CD4-positive, alpha-beta T cell (primary cell): ENCODE measurements at regions not wholly inside any gene's neighbourhood (a gene's known extent, or its start where the extent isn't known, plus 50 kb on each side); places are given as distances from the start of the nearest gene placed in this dataset.

Experiments
- ATAC-seq: fragments of 200-7000 bp; cut with Tn5 transposase; one replicate; pipeline ENCODE4 v1.10.0; 2022; ENCODE audit warnings: mild to moderate bottlenecking; ENCODE audit not compliant: poor library complexity
- CTCF ChIA-PET: fragments of 350-600 bp; sonication (Branson Sonifier 250); formaldehyde crosslinking; loops from one replicate; lab custom pipeline; 2021; ENCODE audit warnings: antibody characterized with exemption, inconsistent platforms; lab: Charles Lee
- POLR2A ChIA-PET: fragments of 350-600 bp; sonication (Branson Sonifier 250); formaldehyde crosslinking; loops from one replicate; lab custom pipeline; 2021; ENCODE audit warnings: antibody characterized with exemption, inconsistent platforms; lab: Charles Lee
- DNase-seq, 14 experiments: peaks; one replicate each; pipeline ENCODE4 v3.0.0-alpha.2; 2013 to 2020; ENCODE audit warnings: mixed read lengths in 2 of 14
- H3K27ac ChIP-seq, 2 donors: one replicate each; pipeline versions ENCODE4 v1.5.1 to v1.7.0; 2013; ENCODE audit warnings: low read length in 2 of 2, low read depth in 1 of 2, mild to moderate bottlenecking in 1 of 2
- H3K27me3 ChIP-seq, 2 experiments: 1 replicate in 1 of 2; 2 replicates in 1 of 2; pipeline versions ENCODE4 v1.6.1 to v1.7.0; 2013; ENCODE audit warnings: low read length in 2 of 2, control low read depth in 1 of 2, mild to moderate bottlenecking in 1 of 2, moderate library complexity in 1 of 2; ENCODE audit not compliant: insufficient read depth in 2 of 2, control insufficient read depth in 1 of 2
- H3K36me3 ChIP-seq: one replicate; pipeline ENCODE4 v1.6.1; 2013; ENCODE audit warnings: low read length, control low read depth; ENCODE audit not compliant: insufficient read depth
- H3K4me1 ChIP-seq: one replicate; pipeline ENCODE4 v1.6.1; 2013; ENCODE audit warnings: low read length, control low read depth; ENCODE audit not compliant: insufficient read depth
- H3K4me3 ChIP-seq: one replicate; pipeline ENCODE4 v1.5.1; 2013; ENCODE audit warnings: mild to moderate bottlenecking, low read length, moderate library complexity
- H3K9me3 ChIP-seq, 2 experiments: 1 replicate in 1 of 2; 2 replicates in 1 of 2; pipeline versions ENCODE4 v1.6.1 to v1.7.0; 2013; ENCODE audit warnings: low read length in 2 of 2, mild to moderate bottlenecking in 2 of 2, control low read depth in 1 of 2, moderate library complexity in 1 of 2; ENCODE audit not compliant: control insufficient read depth in 1 of 2, insufficient read depth in 1 of 2
- H3K27ac Mint-ChIP-seq: one replicate; pipeline ENCODE4 v1.8.0; 2020; ENCODE audit warnings: mixed read lengths
- H3K27me3 Mint-ChIP-seq: one replicate; pipeline ENCODE4 v1.8.0; 2021; ENCODE audit warnings: mixed read lengths
- H3K36me3 Mint-ChIP-seq: one replicate; pipeline ENCODE4 v1.8.0; 2021; ENCODE audit warnings: low read depth, mixed read lengths
- H3K4me1 Mint-ChIP-seq: one replicate; pipeline ENCODE4 v1.8.0; 2021; ENCODE audit warnings: low read depth, mixed read lengths
- H3K4me3 Mint-ChIP-seq: one replicate; pipeline ENCODE4 v1.8.0; 2020; ENCODE audit warnings: mild to moderate bottlenecking, mixed read lengths
- H3K9me3 Mint-ChIP-seq: one replicate; pipeline ENCODE4 v1.8.0; 2020; ENCODE audit warnings: mixed read lengths
- CTCF ChIP-seq: fragments of 200-600 bp; IDR thresholded peaks from one replicate; pipeline ENCODE4 v1.8.0; 2022; ENCODE audit warnings: antibody characterized with exemption, mild to moderate bottlenecking
- intact Hi-C, 2 experiments: fragments of 100-400 bp; cut with DNase I in 1 of 2; cut with micrococcal nuclease in 1 of 2; formaldehyde crosslinking; loops; one replicate each; pipeline versions ENCODE4 v1.15.1 to v1.9.0; 2023 to 2025; cut with DNase I, micrococcal nuclease

- POLR2A ChIA-PET, result no interaction called here
- intact Hi-C loops, result no loop called here
- no peak overlapping the region for H3K27ac Mint-ChIP-seq
Measured at GRCh38 chr4:156118507-156119220, 165.0 kb upstream of the CTSO start.

GRCh38 chr4:156117743-156118142 lies 164.1 kb upstream of the CTSO start:
- intact Hi-C loops, result no loop called here
- ChIA-PET POLR2A (no interaction called here), CTCF (no interaction called here)
- H3K36me3 ChIP-seq, result no peaks in the 10 kb centered on the region
- H3K27me3 ChIP-seq, result no peaks in the 10 kb centered on the region
- Mint-ChIP-seq H3K4me1 (no peaks in the 10 kb centered on the region), H3K4me3 (no peak overlapping the region), H3K27ac (no peak overlapping the region), H3K9me3 (peaks cover 4% of the 10 kb centered on the region), H3K36me3 (no peaks in the 10 kb centered on the region), H3K27me3 (no peaks in the 10 kb centered on the region)
- no peak overlapping the region for H3K4me3 ChIP-seq
- no peaks in the 10 kb centered on the region for H3K4me1 ChIP-seq
- ATAC-seq (no peak), DNase-seq (no peak)
- no peaks in the 10 kb centered on the region for H3K9me3 ChIP-seq
- no peak overlapping the region for H3K27ac ChIP-seq
- no peak for TF ChIP-seq CTCF

More at GRCh38 chr4:156118507-156119220, 165.0 kb upstream of the CTSO start:
- no peak for DNase-seq
- no peak overlapping the region for H3K4me3 ChIP-seq
- no peaks in the 10 kb centered on the region for H3K4me1 ChIP-seq
- no peak for TF ChIP-seq CTCF
- Mint-ChIP-seq H3K4me3 (no peak overlapping the region), H3K27me3 (no peaks in the 10 kb centered on the region), H3K36me3 (no peaks in the 10 kb centered on the region), H3K4me1 (no peaks in the 10 kb centered on the region), H3K9me3 (peaks cover 4% of the 10 kb centered on the region)
- no peak for ATAC-seq
- H3K36me3 ChIP-seq, result no peaks in the 10 kb centered on the region
- no peak overlapping the region for H3K27ac ChIP-seq
- no peaks in the 10 kb centered on the region for H3K9me3 ChIP-seq
- H3K27me3 ChIP-seq, result no peaks in the 10 kb centered on the region
- CTCF ChIA-PET, result interaction anchor here (1.6 kb wide), 1 partner anchor 20 kb away, joined by 5 read pairs; no protein-coding TSS in a partner anchor

- no peak for ATAC-seq
- no peak for TF ChIP-seq CTCF
- Histone ChIP-seq H3K4me3 (no peak overlapping the region), H3K27me3 (no peaks in the 10 kb centered on the region), H3K27ac (no peak overlapping the region), H3K36me3 (no peaks in the 10 kb centered on the region), H3K9me3 (no peaks in the 10 kb centered on the region), H3K4me1 (no peaks in the 10 kb centered on the region)
- intact Hi-C loops, result no loop called here
- H3K9me3 Mint-ChIP-seq, result peaks cover 2% of the 10 kb centered on the region
- DNase-seq, result no peak
- no peak overlapping the region for H3K27ac Mint-ChIP-seq
- H3K36me3 Mint-ChIP-seq, result no peaks in the 10 kb centered on the region
- CTCF ChIA-PET, result no interaction called here
- no peaks in the 10 kb centered on the region for H3K27me3 Mint-ChIP-seq
- H3K4me1 Mint-ChIP-seq, result no peaks in the 10 kb centered on the region
- no peak overlapping the region for H3K4me3 Mint-ChIP-seq
- POLR2A ChIA-PET, result no interaction called here
Measured at GRCh38 chr4:156116991-156117390, 163.3 kb upstream of the CTSO start.
